ENCODE measurements at regions not wholly inside any gene's neighbourhood (a gene's known extent, or its start where the extent isn't known, plus 50 kb on each side); places are given as distances from the start of the nearest gene placed in this dataset.

GRCh38 chr13:88932950-88933349 lies 1261.8 kb downstream of the SLITRK5 start:
- no peak for TF ChIP-seq POLR2A (IDR thresholded peaks at IDR 0.05; ENCODE audit: low read depth, low read length)
- TF ChIP-seq POLR2AphosphoS5 (IDR thresholded peaks at IDR 0.05; ENCODE audit: low read depth, low read length), result no peak
- no peak for TF ChIP-seq TAF1 (IDR thresholded peaks at IDR 0.05; ENCODE audit: borderline replicate concordance, low read depth, low read length)

Data from GM12892 (cell line).